Trophoblast cell (in vitro differentiated cells and primary cell): ENCODE measurements at regions not wholly inside any gene's neighbourhood (a gene's known extent, or its start where the extent isn't known, plus 50 kb on each side); places are given as distances from the start of the nearest gene placed in this dataset.

ENCODE experiments used
- DNase-seq, 2 donors: peaks; one replicate each; pipeline ENCODE4 v3.0.0-alpha.2; 2016
- H2AFZ ChIP-seq: 2 replicates; pipeline ENCODE4 v1.6.1; 2013; ENCODE audit warnings: low read length, moderate library complexity, mild to moderate bottlenecking; ENCODE audit not compliant: insufficient read depth, poor library complexity
- H2AK5ac ChIP-seq: 2 replicates; pipeline ENCODE4 v1.6.1; 2013; ENCODE audit warnings: mild to moderate bottlenecking, low read length
- H2BK120ac ChIP-seq: 2 replicates; pipeline ENCODE4 v1.6.1; 2013; ENCODE audit warnings: low read length, mild to moderate bottlenecking, moderate library complexity; ENCODE audit not compliant: insufficient read depth, poor library complexity
- H2BK12ac ChIP-seq: 2 replicates; pipeline ENCODE4 v1.6.1; 2013; ENCODE audit warnings: mild to moderate bottlenecking, low read length, moderate library complexity
- H2BK5ac ChIP-seq: 2 replicates; pipeline ENCODE4 v1.6.1; 2013; ENCODE audit warnings: low read length, low read depth, moderate library complexity, mild to moderate bottlenecking; ENCODE audit not compliant: poor library complexity
- H3K14ac ChIP-seq: 2 replicates; pipeline ENCODE4 v1.6.1; 2013; ENCODE audit warnings: mild to moderate bottlenecking, low read length
- H3K18ac ChIP-seq: 2 replicates; pipeline ENCODE4 v1.6.1; 2013; ENCODE audit warnings: mild to moderate bottlenecking, low read length
- H3K23ac ChIP-seq: 2 replicates; pipeline ENCODE4 v1.6.1; 2013; ENCODE audit warnings: low read length
- H3K27ac ChIP-seq: 2 replicates; pipeline ENCODE4 v1.5.1; 2013; ENCODE audit warnings: low read depth, mild to moderate bottlenecking, inconsistent platforms, low read length, moderate library complexity
- H3K27me3 ChIP-seq: 2 replicates; pipeline ENCODE4 v1.6.1; 2013; ENCODE audit warnings: inconsistent platforms, mild to moderate bottlenecking, low read length, moderate library complexity; ENCODE audit not compliant: insufficient read depth
- H3K36me3 ChIP-seq, 2 experiments: 1 replicate in 1 of 2; 2 replicates in 1 of 2; pipeline ENCODE4 v1.6.1; 2013; ENCODE audit warnings: low read length in 2 of 2, mild to moderate bottlenecking in 2 of 2, moderate library complexity in 1 of 2; ENCODE audit not compliant: insufficient read depth in 2 of 2, control insufficient read depth in 1 of 2
- H3K4ac ChIP-seq: 2 replicates; pipeline ENCODE4 v1.6.1; 2013; ENCODE audit warnings: low read depth, mild to moderate bottlenecking, low read length, moderate library complexity
- H3K4me1 ChIP-seq, 2 experiments: 1 replicate in 1 of 2; 2 replicates in 1 of 2; pipeline ENCODE4 v1.6.1; 2013; ENCODE audit warnings: low read length in 2 of 2, mild to moderate bottlenecking in 2 of 2, moderate library complexity in 1 of 2; ENCODE audit not compliant: insufficient read depth in 2 of 2, control insufficient read depth in 1 of 2
- H3K4me2 ChIP-seq: 2 replicates; pipeline ENCODE4 v1.6.1; 2013; ENCODE audit warnings: inconsistent platforms, mild to moderate bottlenecking, low read length, moderate library complexity
- H3K4me3 ChIP-seq: 2 replicates; pipeline ENCODE4 v1.5.1; 2013; ENCODE audit warnings: mild to moderate bottlenecking, low read depth, low read length, inconsistent platforms
- H3K79me1 ChIP-seq: one replicate; pipeline ENCODE4 v1.6.1; 2013; ENCODE audit warnings: low read length
- H3K79me2 ChIP-seq: 2 replicates; pipeline ENCODE4 v1.6.1; 2013; ENCODE audit warnings: low read length, mild to moderate bottlenecking; ENCODE audit not compliant: control insufficient read depth, insufficient read depth, poor library complexity
- H3K9ac ChIP-seq: 2 replicates; pipeline ENCODE4 v1.6.1; 2013; ENCODE audit warnings: mild to moderate bottlenecking, low read length
- H3K9me3 ChIP-seq: 2 replicates; pipeline ENCODE4 v1.6.1; 2013; ENCODE audit warnings: low read depth, mild to moderate bottlenecking, control low read depth, inconsistent platforms, low read length; ENCODE audit not compliant: insufficient read depth
- H4K12ac ChIP-seq: 2 replicates; pipeline ENCODE4 v1.6.1; 2013; ENCODE audit warnings: low read depth, mild to moderate bottlenecking, low read length, moderate library complexity
- H4K8ac ChIP-seq: 2 replicates; pipeline ENCODE4 v1.6.1; 2013; ENCODE audit warnings: low read depth, mild to moderate bottlenecking, low read length, moderate library complexity
- H4K91ac ChIP-seq: one replicate; pipeline ENCODE4 v1.6.1; 2013; ENCODE audit warnings: low read depth, mild to moderate bottlenecking, low read length, moderate library complexity
- WGBS: extraction: QIAGEN DNeasy Blood & Tissue Kit; methylation state at CpG from one replicate; pipeline ENCODE4 v1.1.7; 2013; ENCODE audit warnings: missing lambda C conversion rate; ENCODE audit not compliant: insufficient read length, insufficient coverage; ENCODE audit errors: extremely low coverage; 5-methylcytosine and 5-hydroxymethylcytosine counted together

DNA sequence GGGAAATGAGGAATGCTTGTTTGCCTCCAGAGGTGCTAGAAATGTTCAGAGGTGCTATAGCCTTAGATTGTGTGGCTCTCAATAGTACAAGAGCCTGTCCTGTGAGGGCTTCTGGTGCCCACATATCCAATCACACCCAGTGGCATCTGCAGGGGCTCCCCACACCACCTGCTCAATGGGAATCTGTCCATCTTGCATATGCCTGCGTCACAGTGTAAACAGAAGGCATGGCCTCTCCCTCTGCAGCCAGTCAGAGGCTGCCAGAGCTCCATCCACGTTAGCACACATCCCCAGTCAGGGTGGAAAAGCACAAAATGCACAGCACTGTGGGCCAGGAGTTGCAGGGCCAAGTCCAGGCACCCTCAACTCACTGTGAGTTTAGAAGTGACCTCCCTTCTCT, 113.6 kb upstream of the GRIK3 start:
- Histone ChIP-seq H4K91ac (no peak overlapping the region), H3K18ac (no peak overlapping the region), H2BK12ac (no peak overlapping the region), H3K23ac (no peak overlapping the region), H3K14ac (no peak overlapping the region), H3K36me3 (no peaks in the 10 kb centered on the region), H3K79me2 (no peaks in the 10 kb centered on the region), H4K8ac (no peak overlapping the region), H2BK5ac (no peak overlapping the region), H4K12ac (no peak overlapping the region), H3K9me3 (no peaks in the 10 kb centered on the region), H2AFZ (no peak overlapping the region), H3K4me1 (no peaks in the 10 kb centered on the region), H2BK120ac (no peak overlapping the region), H3K27ac (no peak overlapping the region), H3K4ac (no peak overlapping the region), H3K79me1 (no peaks in the 10 kb centered on the region), H3K9ac (no peak overlapping the region), H2AK5ac (no peak overlapping the region), H3K4me2 (no peak overlapping the region), H3K27me3 (no peaks in the 10 kb centered on the region), H3K4me3 (no peak overlapping the region)
- DNase-seq: no peak
- no CpG with 5 or more reads among the region's 2 CpGs for WGBS

DNA sequence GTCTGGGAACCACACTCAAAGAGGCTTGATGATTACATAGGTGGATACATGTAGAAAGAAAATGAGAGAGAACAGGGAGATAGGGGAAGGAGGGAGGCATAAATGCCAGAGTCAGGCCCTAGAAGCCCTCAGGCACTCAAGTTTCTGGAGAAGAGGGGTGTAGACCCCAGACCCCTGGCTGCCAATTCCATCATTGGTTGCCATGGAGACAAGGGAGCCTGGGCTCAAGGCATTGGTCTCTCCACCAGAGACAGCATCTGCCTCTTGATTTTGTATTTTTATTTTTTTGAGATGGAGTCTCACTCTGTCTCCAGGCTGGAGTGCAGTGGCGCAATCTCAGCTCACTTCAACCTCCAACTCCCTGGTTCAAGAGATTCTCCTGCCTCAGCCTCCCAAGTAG, 114.3 kb upstream of the GRIK3 start:
- Histone ChIP-seq H3K4ac (no peak overlapping the region), H4K8ac (no peak overlapping the region), H2BK12ac (no peak overlapping the region), H3K4me2 (no peak overlapping the region), H2BK5ac (no peak overlapping the region), H3K14ac (no peak overlapping the region), H3K79me1 (no peaks in the 10 kb centered on the region), H4K12ac (no peak overlapping the region), H3K79me2 (no peaks in the 10 kb centered on the region), H3K9me3 (no peaks in the 10 kb centered on the region), H3K23ac (no peak overlapping the region), H2AFZ (no peak overlapping the region), H3K4me1 (no peaks in the 10 kb centered on the region), H3K9ac (no peak overlapping the region), H4K91ac (no peak overlapping the region), H2AK5ac (no peak overlapping the region), H3K18ac (no peak overlapping the region), H3K27me3 (no peaks in the 10 kb centered on the region), H2BK120ac (no peak overlapping the region), H3K36me3 (no peaks in the 10 kb centered on the region), H3K4me3 (no peak overlapping the region), H3K27ac (no peak overlapping the region)
- DNase-seq: no peak
- WGBS: no CpG with 5 or more reads among the region's 1 CpG

DNA sequence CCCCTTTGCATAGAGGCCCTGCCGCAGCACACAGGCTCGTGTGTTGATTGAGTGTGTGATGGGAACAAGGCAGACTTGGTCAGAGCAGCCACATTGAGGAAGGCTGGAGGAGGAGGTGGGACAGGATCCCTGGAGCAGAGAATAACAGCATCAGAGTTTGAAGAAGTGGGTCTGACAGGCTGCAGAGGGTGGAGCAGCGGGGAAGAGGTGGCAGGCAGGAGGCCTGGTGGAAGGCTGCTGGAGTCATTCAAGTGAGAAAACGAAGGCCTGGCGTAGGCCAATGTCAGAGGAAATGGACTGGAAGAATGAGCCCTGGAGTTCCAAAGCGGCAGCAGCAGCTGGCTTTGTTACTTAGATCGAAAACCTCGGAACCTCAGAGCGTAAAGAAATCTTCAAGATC, 115.0 kb upstream of the GRIK3 start:
- H3K4me1 ChIP-seq: no peaks in the 10 kb centered on the region
- no peak overlapping the region for H3K14ac ChIP-seq
- H2AFZ ChIP-seq: no peak overlapping the region
- H3K36me3 ChIP-seq: no peaks in the 10 kb centered on the region
- H3K4me2 ChIP-seq: no peak overlapping the region
- no peak overlapping the region for H2AK5ac ChIP-seq
- H3K27me3 ChIP-seq: no peaks in the 10 kb centered on the region
- no peak overlapping the region for H3K9ac ChIP-seq
- no peak overlapping the region for H4K91ac ChIP-seq
- no peak overlapping the region for H3K4me3 ChIP-seq
- H3K4ac ChIP-seq: no peak overlapping the region
- H3K79me1 ChIP-seq: no peaks in the 10 kb centered on the region
- no peak overlapping the region for H3K27ac ChIP-seq
- no peak overlapping the region for H2BK12ac ChIP-seq
- H3K9me3 ChIP-seq: no peaks in the 10 kb centered on the region
- H3K23ac ChIP-seq: no peak overlapping the region
- DNase-seq: no peak
- H4K12ac ChIP-seq: no peak overlapping the region
- no peak overlapping the region for H2BK5ac ChIP-seq
- H3K18ac ChIP-seq: no peak overlapping the region
- WGBS: no CpG with 5 or more reads among the region's 9 CpGs
- H3K79me2 ChIP-seq: no peaks in the 10 kb centered on the region
- no peak overlapping the region for H4K8ac ChIP-seq
- no peak overlapping the region for H2BK120ac ChIP-seq

DNA sequence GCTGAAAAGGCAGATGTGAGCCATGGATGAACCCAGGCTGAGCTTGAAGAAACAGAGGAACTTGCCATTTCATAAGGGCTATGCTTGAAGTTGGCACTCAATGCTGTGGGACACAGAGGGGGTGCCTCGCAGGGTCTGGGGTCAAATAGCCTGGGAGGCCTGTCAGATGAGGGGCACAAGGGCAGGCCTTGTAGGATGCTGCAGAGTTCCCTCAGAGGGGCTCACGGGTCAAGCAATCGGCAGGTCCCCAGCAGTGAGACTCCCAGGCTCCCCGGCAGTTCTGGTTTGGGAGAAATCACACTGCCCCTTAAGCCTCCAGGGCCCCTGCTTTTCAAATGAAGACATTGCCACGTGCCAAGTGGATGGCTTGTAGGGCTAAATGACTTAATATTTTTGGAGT, 116.7 kb upstream of the GRIK3 start:
- Histone ChIP-seq H2AK5ac (no peak overlapping the region), H3K4me2 (no peak overlapping the region), H4K91ac (no peak overlapping the region), H3K79me2 (no peaks in the 10 kb centered on the region), H3K18ac (no peak overlapping the region), H3K36me3 (no peaks in the 10 kb centered on the region), H2BK120ac (no peak overlapping the region), H3K9me3 (no peaks in the 10 kb centered on the region), H4K12ac (no peak overlapping the region), H3K23ac (no peak overlapping the region), H3K4ac (no peak overlapping the region), H4K8ac (no peak overlapping the region), H3K27ac (no peak overlapping the region), H2BK5ac (no peak overlapping the region), H3K27me3 (no peaks in the 10 kb centered on the region), H3K4me3 (no peak overlapping the region), H3K79me1 (no peaks in the 10 kb centered on the region), H2AFZ (no peak overlapping the region), H3K9ac (no peak overlapping the region), H3K14ac (no peak overlapping the region), H2BK12ac (no peak overlapping the region), H3K4me1 (no peaks in the 10 kb centered on the region)
- WGBS: no CpG with 5 or more reads among the region's 5 CpGs
- DNase-seq: no peak
